ENCODE measurements at regions not wholly inside any gene's neighbourhood (a gene's known extent, or its start where the extent isn't known, plus 50 kb on each side); places are given as distances from the start of the nearest gene placed in this dataset.

DNA sequence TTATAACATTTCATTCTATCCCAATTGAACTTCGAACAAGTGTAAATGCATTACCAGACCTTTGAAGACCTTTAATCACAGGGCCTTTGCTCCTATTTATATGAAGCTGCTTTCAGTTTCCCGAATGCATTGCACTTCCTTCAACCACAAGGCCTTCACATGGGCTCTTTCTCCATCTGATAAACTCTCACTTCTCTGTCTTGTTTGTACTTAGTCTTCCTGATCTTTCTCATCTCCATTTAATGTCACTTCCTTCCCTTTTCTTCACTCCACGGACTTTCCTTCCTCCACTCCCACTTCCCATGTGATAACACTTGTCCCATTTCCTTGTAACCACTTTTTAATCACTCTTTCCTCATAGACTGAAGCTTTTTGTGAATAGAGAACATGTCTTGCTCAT, 74.3 kb upstream of the TNC start:
- TF ChIP-seq, protein P1, sequence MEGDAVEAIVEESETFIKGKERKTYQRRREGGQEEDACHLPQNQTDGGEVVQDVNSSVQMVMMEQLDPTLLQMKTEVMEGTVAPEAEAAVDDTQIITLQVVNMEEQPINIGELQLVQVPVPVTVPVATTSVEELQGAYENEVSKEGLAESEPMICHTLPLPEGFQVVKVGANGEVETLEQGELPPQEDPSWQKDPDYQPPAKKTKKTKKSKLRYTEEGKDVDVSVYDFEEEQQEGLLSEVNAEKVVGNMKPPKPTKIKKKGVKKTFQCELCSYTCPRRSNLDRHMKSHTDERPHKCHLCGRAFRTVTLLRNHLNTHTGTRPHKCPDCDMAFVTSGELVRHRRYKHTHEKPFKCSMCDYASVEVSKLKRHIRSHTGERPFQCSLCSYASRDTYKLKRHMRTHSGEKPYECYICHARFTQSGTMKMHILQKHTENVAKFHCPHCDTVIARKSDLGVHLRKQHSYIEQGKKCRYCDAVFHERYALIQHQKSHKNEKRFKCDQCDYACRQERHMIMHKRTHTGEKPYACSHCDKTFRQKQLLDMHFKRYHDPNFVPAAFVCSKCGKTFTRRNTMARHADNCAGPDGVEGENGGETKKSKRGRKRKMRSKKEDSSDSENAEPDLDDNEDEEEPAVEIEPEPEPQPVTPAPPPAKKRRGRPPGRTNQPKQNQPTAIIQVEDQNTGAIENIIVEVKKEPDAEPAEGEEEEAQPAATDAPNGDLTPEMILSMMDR (conservative IDR thresholded peaks at IDR 0.05; ENCODE audit: low read depth, low read length), result no peak
- DNase-seq (ENCODE audit: low read depth), result no peak
- no peak overlapping the region for H3K4me3 ChIP-seq (ENCODE audit: low read length)

DNA sequence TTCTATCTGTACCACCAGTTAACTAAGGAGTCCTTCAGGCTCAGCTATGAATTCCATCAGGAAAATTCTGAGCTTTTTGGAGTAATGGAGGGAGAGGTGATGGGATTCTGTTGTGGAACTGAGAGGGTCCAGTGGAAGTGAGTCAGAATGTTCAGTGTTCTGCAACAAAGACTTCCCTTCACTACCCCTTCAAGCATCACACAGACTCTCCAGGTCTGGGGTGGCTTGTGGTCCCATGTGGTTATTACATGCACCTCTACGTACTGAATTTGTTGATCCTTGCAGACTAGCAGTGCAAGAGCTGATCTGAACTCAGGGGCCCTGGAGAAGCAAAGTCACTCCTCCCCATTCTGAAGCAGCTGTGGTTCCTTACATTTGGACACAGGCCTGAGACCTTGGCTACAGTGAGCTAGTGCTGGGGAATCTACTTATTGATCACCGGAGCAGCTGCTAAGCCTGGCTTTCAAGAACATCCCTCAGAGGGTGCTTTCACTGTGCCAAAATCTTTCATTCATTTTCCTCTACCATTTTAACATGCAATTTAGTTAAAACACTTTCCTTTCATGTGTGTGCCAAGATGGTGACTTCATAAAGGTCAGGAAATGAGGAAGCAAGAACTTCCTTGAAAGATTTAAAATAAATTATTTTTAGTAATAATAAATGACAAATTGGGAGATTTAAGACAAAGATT, 75.0 kb upstream of the TNC start:
- H3K4me3 ChIP-seq (ENCODE audit: low read length), result no peak overlapping the region
- DNase-seq (ENCODE audit: low read depth), result no peak
- TF ChIP-seq, protein P1 (conservative IDR thresholded peaks at IDR 0.05; ENCODE audit: low read depth, low read length), result no peak

DNA sequence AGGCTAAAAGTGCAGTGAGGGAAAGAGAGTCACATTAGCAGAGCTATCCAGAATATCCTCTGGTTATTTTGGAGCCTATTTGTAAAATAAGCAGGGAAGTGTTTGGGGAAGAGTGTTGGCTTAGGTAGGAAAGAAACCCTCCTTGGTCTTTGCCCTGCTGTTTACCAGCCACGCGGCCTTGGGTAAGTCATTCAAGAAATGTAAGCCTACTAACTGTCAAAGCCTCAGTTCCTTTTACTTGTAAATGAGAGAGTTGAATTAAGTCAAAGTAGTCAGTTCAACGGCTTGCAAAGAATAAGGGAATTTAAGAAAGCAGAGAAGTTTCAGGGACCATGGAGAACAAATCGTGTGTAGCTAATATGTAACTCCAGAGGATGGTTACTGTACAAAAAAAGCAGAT, 75.8 kb upstream of the TNC start:
- DNase-seq (ENCODE audit: low read depth), result no peak
- TF ChIP-seq, protein P1 (conservative IDR thresholded peaks at IDR 0.05; ENCODE audit: low read depth, low read length), result no peak
- no peak overlapping the region for H3K4me3 ChIP-seq (ENCODE audit: low read length)

DNA sequence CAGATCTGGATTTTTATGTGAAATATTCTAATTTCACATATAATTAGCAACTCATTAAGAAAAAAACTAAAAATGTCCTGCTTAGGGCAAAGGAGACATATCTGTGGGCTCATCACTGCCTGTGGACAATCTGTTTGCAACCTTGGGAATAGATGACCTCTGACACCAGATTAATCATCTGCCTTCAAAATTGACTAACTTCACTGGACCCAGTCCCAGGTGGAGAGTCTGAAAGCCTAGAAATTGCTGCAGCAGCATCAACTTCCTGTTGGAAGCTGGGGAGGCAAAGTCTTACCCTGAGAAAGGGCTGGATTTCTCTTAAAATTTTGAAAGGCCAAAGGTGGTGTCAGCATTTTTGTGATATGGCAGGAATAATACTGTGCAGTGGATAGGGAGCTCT, 76.3 kb upstream of the TNC start:
- no peak overlapping the region for H3K4me3 ChIP-seq (ENCODE audit: low read length)
- TF ChIP-seq, protein P1 (conservative IDR thresholded peaks at IDR 0.05; ENCODE audit: low read depth, low read length), result no peak
- no peak for DNase-seq (ENCODE audit: low read depth)

DNA sequence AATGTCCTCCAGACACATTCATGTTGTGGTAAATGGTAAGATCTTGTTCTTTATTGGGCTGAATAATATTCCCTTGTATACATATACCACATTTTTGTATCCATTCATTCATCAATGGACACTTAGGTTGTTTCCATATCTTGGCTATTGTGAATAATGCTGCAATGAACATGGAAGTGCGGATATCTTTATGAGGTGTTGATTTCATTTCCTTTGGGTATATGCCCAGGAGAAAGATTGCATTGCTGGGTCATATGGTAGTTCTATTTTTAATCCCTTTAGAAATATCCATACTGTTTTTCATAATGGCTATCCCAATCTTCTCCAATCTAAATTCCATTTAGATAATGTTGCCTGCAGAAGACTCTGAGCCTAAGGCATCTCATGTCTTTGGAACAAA, 78.0 kb upstream of the TNC start:
- TF ChIP-seq, protein P1 (conservative IDR thresholded peaks at IDR 0.05; ENCODE audit: low read depth, low read length), result no peak
- no peak overlapping the region for H3K4me3 ChIP-seq (ENCODE audit: low read length)
- DNase-seq (ENCODE audit: low read depth), result no peak

DNA sequence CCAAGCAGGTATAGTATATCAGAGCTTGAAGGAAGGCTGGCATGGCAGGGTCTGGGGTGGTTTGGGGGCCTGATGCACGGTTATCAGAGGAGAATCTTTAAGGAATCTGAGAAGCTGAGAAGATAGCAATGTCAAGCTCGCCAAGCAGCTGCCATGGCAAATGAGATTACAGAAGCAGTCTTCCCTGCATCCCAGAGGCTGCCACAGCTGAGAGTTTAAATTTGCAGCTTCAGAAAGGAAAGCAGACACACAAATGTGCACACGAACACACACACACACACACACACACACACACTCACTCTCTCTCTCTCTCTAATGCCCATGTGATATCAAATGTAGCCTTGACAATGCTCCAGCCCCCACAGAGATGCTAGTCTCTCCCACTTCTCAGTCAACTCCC, 79.0 kb upstream of the TNC start:
- TF ChIP-seq, protein P1 (conservative IDR thresholded peaks at IDR 0.05; ENCODE audit: low read depth, low read length), result no peak
- no peak for DNase-seq (ENCODE audit: low read depth)

DNA sequence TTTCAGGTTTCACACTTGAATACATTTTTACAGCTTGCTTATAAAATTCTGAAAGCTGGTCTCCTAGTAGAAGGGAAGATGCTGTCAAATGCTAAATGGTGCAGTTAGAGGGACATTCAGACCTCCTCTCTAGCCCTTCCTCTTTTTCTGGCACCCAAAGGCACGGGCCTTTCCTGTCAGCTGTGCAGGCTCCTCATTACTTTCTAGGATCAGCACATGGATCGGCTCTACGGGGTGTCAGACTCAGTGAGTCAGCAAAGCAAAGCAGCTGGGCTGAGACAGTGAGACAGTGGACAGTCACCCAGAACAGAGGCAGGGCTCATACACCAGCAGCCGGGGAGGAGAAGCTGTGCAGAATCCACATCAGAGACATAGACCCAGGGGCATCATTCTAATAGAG, 80.0 kb upstream of the TNC start:
- H3K4me3 ChIP-seq (ENCODE audit: low read length), result no peak overlapping the region
- TF ChIP-seq, protein P1 (conservative IDR thresholded peaks at IDR 0.05; ENCODE audit: low read depth, low read length), result no peak
- DNase-seq (ENCODE audit: low read depth), result no peak

More for the DNA sequence above, 79.0 kb upstream of the TNC start:
- H3K4me3 ChIP-seq (ENCODE audit: low read length), result no peak overlapping the region

All from retinal pigment epithelial cell (primary cell).